Smooth muscle cell (in vitro differentiated cells): ENCODE measurements at regions not wholly inside any gene's neighbourhood (a gene's known extent, or its start where the extent isn't known, plus 50 kb on each side); places are given as distances from the start of the nearest gene placed in this dataset.

Experiments used
- DNase-seq: peaks from one replicate; lab custom pipeline; 2025; ENCODE audit not compliant: unreplicated experiment; lab: John Stamatoyannopoulos, UW
- H2AFZ ChIP-seq: fragments of 200-600 bp; sonication (generic); 2 replicates; pipeline ENCODE4 v1.6.0; 2016; ENCODE audit warnings: antibody characterized with exemption, low read depth, mild to moderate bottlenecking
- H3F3A ChIP-seq: fragments of 200-600 bp; sonication (generic); 2 replicates; pipeline ENCODE4 v1.6.0; 2017; ENCODE audit warnings: antibody characterized with exemption, low read depth
- H3K27ac ChIP-seq: fragments of 200-600 bp; sonication (generic); 2 replicates; pipeline ENCODE4 v1.5.1; 2016; ENCODE audit warnings: low read depth, mild to moderate bottlenecking
- H3K27me3 ChIP-seq: fragments of 200-600 bp; sonication (generic); 2 replicates; pipeline ENCODE4 v1.6.1; 2016; ENCODE audit warnings: low read depth, mild to moderate bottlenecking
- H3K36me3 ChIP-seq: fragments of 200-600 bp; sonication (generic); 2 replicates; pipeline ENCODE4 v1.5.1; 2016; ENCODE audit warnings: low read depth
- H3K4me1 ChIP-seq: fragments of 200-600 bp; sonication (generic); 2 replicates; pipeline ENCODE4 v1.5.1; 2016; ENCODE audit warnings: low read depth
- H3K4me2 ChIP-seq: fragments of 200-600 bp; sonication (generic); 2 replicates; pipeline ENCODE4 v1.6.0; 2016; ENCODE audit warnings: mild to moderate bottlenecking
- H3K4me3 ChIP-seq: fragments of 200-600 bp; sonication (generic); 2 replicates; pipeline ENCODE4 v1.5.1; 2016; ENCODE audit warnings: mild to moderate bottlenecking
- H3K79me2 ChIP-seq: fragments of 200-600 bp; sonication (generic); 2 replicates; pipeline ENCODE4 v1.6.0; 2016; ENCODE audit warnings: low read depth, mild to moderate bottlenecking
- H3K9ac ChIP-seq: fragments of 200-600 bp; sonication (generic); 2 replicates; pipeline ENCODE4 v1.6.0; 2016; ENCODE audit warnings: low read depth
- H3K9me3 ChIP-seq: fragments of 200-600 bp; sonication (generic); replicated peaks from 2 replicates; pipeline ENCODE4 v1.5.1; 2016; ENCODE audit warnings: low read depth
- H4K20me1 ChIP-seq: fragments of 200-600 bp; sonication (generic); 2 replicates; pipeline ENCODE4 v1.6.0; 2016; ENCODE audit warnings: low read depth
- CTCF ChIP-seq: fragments of 200-600 bp; sonication (generic); IDR thresholded peaks from 2 replicates; pipeline ENCODE4 v1.5.1; 2017; ENCODE audit warnings: borderline replicate concordance, mild to moderate bottlenecking, antibody characterized with exemption; ENCODE audit not compliant: insufficient read depth, poor library complexity, severe bottlenecking
- WGBS: methylation state at CpG from one replicate; pipeline ENCODE4 v1.1.7; 2016; ENCODE audit warnings: low lambda C conversion rate; 5-methylcytosine and 5-hydroxymethylcytosine counted together

GRCh38 chr13:58933475-58933874 is 1230.3 kb downstream of the DIAPH3 start:
- no peak for TF ChIP-seq CTCF
- H2AFZ ChIP-seq, result no peak overlapping the region
- H3F3A ChIP-seq, result no peaks in the 10 kb centered on the region
- no peak overlapping the region for H3K4me3 ChIP-seq
- no peaks in the 10 kb centered on the region for H3K36me3 ChIP-seq
- H4K20me1 ChIP-seq, result no peaks in the 10 kb centered on the region
- H3K4me1 ChIP-seq, result no peaks in the 10 kb centered on the region
- no peak overlapping the region for H3K4me2 ChIP-seq
- no peak overlapping the region for H3K27ac ChIP-seq
- no peak for DNase-seq
- H3K27me3 ChIP-seq, result no peaks in the 10 kb centered on the region
- H3K79me2 ChIP-seq, result no peaks in the 10 kb centered on the region
- no peaks in the 10 kb centered on the region for H3K9me3 ChIP-seq
- H3K9ac ChIP-seq, result no peak overlapping the region

GRCh38 chr13:58935689-58936088 is 1228.0 kb downstream of the DIAPH3 start:
- no peak for DNase-seq
- H3K79me2 ChIP-seq, result no peaks in the 10 kb centered on the region
- 99% methylated on average over 5 of the region's 5 CpGs for WGBS
- H3K27ac ChIP-seq, result no peak overlapping the region
- H3K9ac ChIP-seq, result no peak overlapping the region
- no peak for TF ChIP-seq CTCF
- H3K4me3 ChIP-seq, result no peak overlapping the region
- no peaks in the 10 kb centered on the region for H3K4me1 ChIP-seq
- H3K4me2 ChIP-seq, result no peak overlapping the region
- no peaks in the 10 kb centered on the region for H4K20me1 ChIP-seq
- no peaks in the 10 kb centered on the region for H3K36me3 ChIP-seq
- H3K9me3 ChIP-seq, result no peaks in the 10 kb centered on the region
- H3F3A ChIP-seq, result no peaks in the 10 kb centered on the region
- H3K27me3 ChIP-seq, result no peaks in the 10 kb centered on the region
- H2AFZ ChIP-seq, result no peak overlapping the region

GRCh38 chr13:58946274-58946673 is 1217.5 kb downstream of the DIAPH3 start:
- Histone ChIP-seq H3K36me3 (no peaks in the 10 kb centered on the region), H3K79me2 (no peaks in the 10 kb centered on the region), H3K27ac (no peak overlapping the region), H3K4me3 (no peak overlapping the region), H2AFZ (no peak overlapping the region), H3K4me2 (no peak overlapping the region), H3K4me1 (no peaks in the 10 kb centered on the region), H3K9ac (no peak overlapping the region), H3K9me3 (no peaks in the 10 kb centered on the region), H3F3A (no peaks in the 10 kb centered on the region), H4K20me1 (no peaks in the 10 kb centered on the region), H3K27me3 (no peaks in the 10 kb centered on the region)
- WGBS, result 100% methylated on average over 1 of the region's 1 CpG
- TF ChIP-seq CTCF, result no peak
- no peak for DNase-seq

- Histone ChIP-seq H3K27ac (no peak overlapping the region), H3F3A (no peaks in the 10 kb centered on the region), H4K20me1 (no peaks in the 10 kb centered on the region), H3K27me3 (no peaks in the 10 kb centered on the region), H3K36me3 (no peaks in the 10 kb centered on the region), H3K4me3 (no peak overlapping the region), H3K9ac (no peak overlapping the region), H3K9me3 (no peaks in the 10 kb centered on the region), H3K4me2 (no peak overlapping the region), H3K4me1 (no peaks in the 10 kb centered on the region), H2AFZ (no peak overlapping the region), H3K79me2 (no peaks in the 10 kb centered on the region)
- no peak for DNase-seq
- TF ChIP-seq CTCF, result no peak
- 92% methylated on average over 9 of the region's 9 CpGs for WGBS
These were observed 1214.1 kb downstream of the DIAPH3 start for GRCh38 chr13:58949646-58950045.
